GM23338 (cell line): ENCODE measurements at regions not wholly inside any gene's neighbourhood (a gene's known extent, or its start where the extent isn't known, plus 50 kb on each side); places are given as distances from the start of the nearest gene placed in this dataset.
"Not testable (repeated sequence)": the region's sequence is repeated elsewhere in the genome, so short reads cannot be mapped to it uniquely, and the experiment has no call there.

Experiments
- ATAC-seq: fragments of 200-7000 bp; cut with Tn5 transposase; 3 replicates; pipeline ENCODE4 v1.9.1; 2020
- DNase-seq: peaks from one replicate; pipeline ENCODE4 v3.0.0-alpha.2; 2015; ENCODE audit warnings: low spot score
- H2AFZ ChIP-seq: fragments of 200-600 bp; sonication (generic); 2 replicates; pipeline ENCODE4 v1.8.0; 2016; ENCODE audit warnings: antibody characterized with exemption, mild to moderate bottlenecking, moderate library complexity
- H3F3A ChIP-seq: fragments of 200-600 bp; sonication (generic); replicated peaks from 2 replicates; pipeline ENCODE4 v1.8.0; 2017; ENCODE audit warnings: antibody characterized with exemption, mixed run types, low read depth
- H3K27ac ChIP-seq: fragments of 200-600 bp; sonication (generic); 2 replicates; pipeline ENCODE4 v1.6.1; 2016; ENCODE audit warnings: low read depth
- H3K27me3 ChIP-seq: fragments of 200-600 bp; sonication (generic); 2 replicates; pipeline ENCODE4 v1.8.0; 2016; ENCODE audit warnings: mild to moderate bottlenecking, mixed run types, moderate library complexity; ENCODE audit not compliant: insufficient read depth
- H3K36me3 ChIP-seq: fragments of 200-600 bp; sonication (generic); 2 replicates; pipeline ENCODE4 v1.8.0; 2016; ENCODE audit warnings: mild to moderate bottlenecking; ENCODE audit not compliant: insufficient read depth
- H3K4me1 ChIP-seq: fragments of 200-600 bp; sonication (generic); 2 replicates; pipeline ENCODE4 v1.8.0; 2016; ENCODE audit warnings: mild to moderate bottlenecking, moderate library complexity; ENCODE audit not compliant: insufficient read depth
- H3K4me2 ChIP-seq: fragments of 200-600 bp; sonication (generic); 2 replicates; pipeline ENCODE4 v1.7.1; 2017; ENCODE audit warnings: mixed run types
- H3K4me3 ChIP-seq: fragments of 200-600 bp; sonication (generic); 2 replicates; pipeline ENCODE4 v1.6.1; 2016; ENCODE audit warnings: mixed run types
- H3K79me2 ChIP-seq: fragments of 200-600 bp; sonication (generic); replicated peaks from 2 replicates; pipeline ENCODE4 v1.8.0; 2017; ENCODE audit warnings: mild to moderate bottlenecking; ENCODE audit not compliant: insufficient read depth
- H3K9me2 ChIP-seq: fragments of 200-600 bp; sonication (generic); 2 replicates; pipeline ENCODE4 v1.8.0; 2017; ENCODE audit not compliant: insufficient read depth
- H4K20me1 ChIP-seq: fragments of 200-600 bp; sonication (generic); replicated peaks from 2 replicates; pipeline ENCODE4 v1.8.0; 2017; ENCODE audit warnings: mild to moderate bottlenecking; ENCODE audit not compliant: insufficient read depth
- H3K27ac Mint-ChIP-seq: 2 replicates; pipeline ENCODE4 v1.8.0; 2020; ENCODE audit warnings: inconsistent platforms, mild to moderate bottlenecking, moderate library complexity, mixed read lengths
- H3K27me3 Mint-ChIP-seq: 3 replicates; pipeline ENCODE4 v1.8.0; 2022; ENCODE audit warnings: low read depth, mild to moderate bottlenecking, moderate library complexity, mixed read lengths, inconsistent platforms; ENCODE audit not compliant: insufficient read depth, poor library complexity
- H3K36me3 Mint-ChIP-seq: 3 replicates; pipeline ENCODE4 v1.8.0; 2021; ENCODE audit warnings: low read depth, mild to moderate bottlenecking, inconsistent platforms, moderate library complexity, mixed read lengths
- H3K4me1 Mint-ChIP-seq: 3 replicates; pipeline ENCODE4 v1.8.0; 2020; ENCODE audit warnings: mild to moderate bottlenecking, inconsistent platforms, mixed read lengths
- H3K4me3 Mint-ChIP-seq: 3 replicates; pipeline ENCODE4 v1.8.0; 2021; ENCODE audit warnings: moderate library complexity, mild to moderate bottlenecking, inconsistent platforms, mixed read lengths
- H3K9me3 Mint-ChIP-seq: 3 replicates; pipeline ENCODE4 v1.8.0; 2020; ENCODE audit warnings: moderate library complexity, mild to moderate bottlenecking, inconsistent platforms, mixed read lengths
- CREB1 ChIP-seq: fragments of 250-450 bp; sonication (Bioruptor Pico); IDR thresholded peaks from 2 replicates; pipeline ENCODE4 v1.5.0; 2020; ENCODE audit warnings: low read depth, mild to moderate bottlenecking, moderate library complexity
- CTCF ChIP-seq, 2 experiments: fragments of 200-600 bp in 1 of 2; sonication (generic) in 1 of 2; conservative IDR thresholded peaks; 2 replicates each; pipeline versions ENCODE4 v1.5.1 to v1.6.1; 2016 to 2017; ENCODE audit warnings: antibody characterized with exemption in 2 of 2, low read depth in 2 of 2, mild to moderate bottlenecking in 2 of 2, moderate library complexity in 1 of 2
- NANOG ChIP-seq: IDR thresholded peaks from 2 replicates; pipeline ENCODE4 v1.6.1; 2016; ENCODE audit warnings: antibody characterized with exemption, borderline replicate concordance
- REST ChIP-seq: IDR thresholded peaks from one replicate; pipeline ENCODE4 v1.6.1; 2018; ENCODE audit warnings: antibody characterized with exemption; ENCODE audit not compliant: unreplicated experiment

GRCh38 chr12:114528766-114529165 is 122.8 kb upstream of the TBX5 start (continued):
- no peak for TF ChIP-seq NANOG
- no peak for TF ChIP-seq CREB1

GRCh38 chr12:114521160-114521559 is 115.2 kb upstream of the TBX5 start:
- not testable (repeated sequence) for H3F3A ChIP-seq, H3K4me1 ChIP-seq, H3K27ac Mint-ChIP-seq, H3K36me3 ChIP-seq, H3K9me2 ChIP-seq, H3K4me2 ChIP-seq, H3K27ac ChIP-seq, H2AFZ ChIP-seq, H3K4me3 ChIP-seq, H3K79me2 ChIP-seq, DNase-seq, H3K27me3 ChIP-seq, H4K20me1 ChIP-seq, H3K36me3 Mint-ChIP-seq, H3K4me1 Mint-ChIP-seq, ATAC-seq, H3K4me3 Mint-ChIP-seq, H3K27me3 Mint-ChIP-seq
- H3K9me3 Mint-ChIP-seq, result peaks cover 28% of the 10 kb centered on the region

DNA sequence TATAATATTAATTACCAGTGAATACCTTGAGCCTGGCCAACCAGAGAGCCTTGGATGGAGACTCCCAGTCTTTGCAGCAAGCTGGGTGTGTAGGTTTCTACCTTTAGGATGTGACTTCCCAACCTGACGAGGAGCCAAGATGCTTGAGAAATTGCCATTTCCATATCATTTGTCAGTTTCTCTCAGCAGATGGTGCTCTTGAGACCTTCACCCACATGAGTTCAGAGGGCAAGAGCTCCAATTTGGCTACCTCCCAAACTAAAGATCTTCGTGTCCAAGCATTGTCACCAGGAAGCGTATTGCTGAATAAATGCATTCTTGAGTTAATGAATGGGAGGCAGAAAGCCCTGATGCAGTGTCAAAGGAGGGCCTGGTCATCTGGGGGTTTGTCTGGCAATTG is 106.4 kb upstream of the TBX5 start:
- H3K4me3 Mint-ChIP-seq, result no peak overlapping the region
- no peaks in the 10 kb centered on the region for H3K4me1 Mint-ChIP-seq
- Histone ChIP-seq H3K4me1 (no peaks in the 10 kb centered on the region; the same call in 1 of the 2 replicates), H4K20me1 (no peaks in the 10 kb centered on the region), H3K27me3 (0 out of 2 replicates have a peak, but pooled peaks cover 4% of the 10 kb centered on the region), H3K9me2 (no peaks in the 10 kb centered on the region), H3K36me3 (no peaks in the 10 kb centered on the region), H3K79me2 (no peaks in the 10 kb centered on the region), H3K27ac (no peak overlapping the region), H3F3A (no peaks in the 10 kb centered on the region), H3K4me2 (no peak overlapping the region), H3K4me3 (no peak overlapping the region), H2AFZ (no peak overlapping the region)
- H3K27ac Mint-ChIP-seq, result no peak overlapping the region
- DNase-seq (peak; percentile 43), ATAC-seq (no peak)
- H3K36me3 Mint-ChIP-seq, result no peaks in the 10 kb centered on the region
- no peaks in the 10 kb centered on the region for H3K27me3 Mint-ChIP-seq
- H3K9me3 Mint-ChIP-seq, result no peaks in the 10 kb centered on the region; the same call in 2 of the 3 replicates
- no peak for TF ChIP-seq REST
- TF ChIP-seq CTCF (conservative IDR thresholded peaks at IDR 0.05; ENCODE audit: low read depth in 2 of 2), result peak; percentile 17 to 53; a peak in 3 of 4 replicates
